DND-41 (cell line): ENCODE measurements at regions not wholly inside any gene's neighbourhood (a gene's known extent, or its start where the extent isn't known, plus 50 kb on each side); places are given as distances from the start of the nearest gene placed in this dataset.

Experiments
- ATAC-seq: fragments of 200-7000 bp; cut with Tn5 transposase; 3 replicates; pipeline ENCODE4 v1.9.1; 2021; ENCODE audit warnings: low read depth; ENCODE audit not compliant: insufficient read depth
- DNase-seq: peaks from one replicate; pipeline ENCODE4 v3.0.0-alpha.2; 2020
- H2AFZ ChIP-seq: 2 replicates; pipeline ENCODE4 v1.6.0; 2012; ENCODE audit warnings: low read depth, low read length
- H3K27ac ChIP-seq: 2 replicates; pipeline ENCODE4 v1.5.1; 2012; ENCODE audit warnings: low read length, inconsistent platforms
- H3K27me3 ChIP-seq: fragments of 200-600 bp; sonication (generic); 2 replicates; pipeline ENCODE4 v1.6.0; 2012; ENCODE audit warnings: low read length, mild to moderate bottlenecking, inconsistent platforms; ENCODE audit not compliant: insufficient read depth, poor library complexity
- H3K36me3 ChIP-seq: 2 replicates; pipeline ENCODE4 v1.5.1; 2012; ENCODE audit warnings: low read length, inconsistent platforms; ENCODE audit not compliant: insufficient read depth
- H3K4me1 ChIP-seq: 2 replicates; pipeline ENCODE4 v1.5.1; 2012; ENCODE audit warnings: mild to moderate bottlenecking, low read length; ENCODE audit not compliant: insufficient read depth
- H3K4me2 ChIP-seq: 2 replicates; pipeline ENCODE4 v1.6.0; 2012; ENCODE audit warnings: mild to moderate bottlenecking, moderate library complexity, low read length, inconsistent platforms; ENCODE audit not compliant: insufficient read depth
- H3K4me3 ChIP-seq, 2 experiments: fragments of 200-600 bp in 1 of 2; shearing (Covaris generic) in 1 of 2; 2 replicates each; pipeline ENCODE4 v1.5.1; 2012 to 2016; ENCODE audit warnings: inconsistent platforms in 2 of 2, low read length in 2 of 2, mild to moderate bottlenecking in 2 of 2, low read depth in 1 of 2, moderate library complexity in 1 of 2
- H3K79me2 ChIP-seq: 2 replicates; pipeline ENCODE4 v1.6.0; 2012; ENCODE audit warnings: low read length, inconsistent platforms; ENCODE audit not compliant: insufficient read depth
- H3K9ac ChIP-seq: 2 replicates; pipeline ENCODE4 v1.6.0; 2012; ENCODE audit warnings: low read depth, mild to moderate bottlenecking, inconsistent platforms, low read length, moderate library complexity
- H3K9me3 ChIP-seq: 2 replicates; pipeline ENCODE4 v1.5.1; 2012; ENCODE audit warnings: low read length, moderate library complexity, mild to moderate bottlenecking, inconsistent platforms; ENCODE audit not compliant: insufficient read depth, severe bottlenecking
- H4K20me1 ChIP-seq: 2 replicates; pipeline ENCODE4 v1.6.0; 2012; ENCODE audit warnings: low read length; ENCODE audit not compliant: insufficient read depth
- EZH2 ChIP-seq: IDR thresholded peaks from 3 replicates; pipeline ENCODE4 v1.6.1; 2012; ENCODE audit warnings: borderline replicate concordance, low read depth, mild to moderate bottlenecking, moderate library complexity, low read length, inconsistent platforms; ENCODE audit not compliant: severe bottlenecking
- TF ChIP-seq, protein P1 (sequence below): IDR thresholded peaks from 2 replicates; pipeline ENCODE4 v1.5.1; 2012; ENCODE audit warnings: borderline replicate concordance, low read length, moderate library complexity, mild to moderate bottlenecking; ENCODE audit not compliant: poor library complexity, severe bottlenecking; ENCODE audit errors: extremely low read depth

DNA sequence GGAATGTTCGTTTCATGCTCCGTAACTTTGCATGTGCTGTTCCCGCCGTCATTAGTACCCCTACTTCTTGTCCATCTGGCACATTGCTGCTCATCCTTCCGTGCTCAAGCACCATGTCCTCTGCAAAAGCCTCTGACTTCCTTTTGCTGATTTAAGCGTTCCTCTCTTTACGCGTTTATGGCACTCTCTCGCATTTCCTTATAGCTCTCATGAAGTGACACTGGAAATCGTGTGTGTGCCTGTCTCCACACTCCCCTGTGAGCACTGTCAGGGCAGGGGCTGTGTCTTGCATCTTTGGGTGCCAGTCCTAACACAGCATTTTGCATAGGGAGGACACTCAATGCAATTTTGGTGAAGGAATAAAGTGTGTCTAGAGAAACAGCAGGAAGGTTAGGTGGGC lies 210.6 kb upstream of the FAT1 start:
- Histone ChIP-seq H3K79me2 (no peaks in the 10 kb centered on the region), H3K4me2 (no peak overlapping the region), H3K4me1 (no peaks in the 10 kb centered on the region), H3K9me3 (peaks cover 3% of the 10 kb centered on the region), H3K36me3 (no peaks in the 10 kb centered on the region), H3K27ac (no peak overlapping the region), H3K4me3 (no peak overlapping the region), H3K27me3 (no peaks in the 10 kb centered on the region), H4K20me1 (no peaks in the 10 kb centered on the region), H3K9ac (no peak overlapping the region), H2AFZ (no peak overlapping the region)
- no peak for ATAC-seq
- no peak for DNase-seq
- TF ChIP-seq, protein P1, sequence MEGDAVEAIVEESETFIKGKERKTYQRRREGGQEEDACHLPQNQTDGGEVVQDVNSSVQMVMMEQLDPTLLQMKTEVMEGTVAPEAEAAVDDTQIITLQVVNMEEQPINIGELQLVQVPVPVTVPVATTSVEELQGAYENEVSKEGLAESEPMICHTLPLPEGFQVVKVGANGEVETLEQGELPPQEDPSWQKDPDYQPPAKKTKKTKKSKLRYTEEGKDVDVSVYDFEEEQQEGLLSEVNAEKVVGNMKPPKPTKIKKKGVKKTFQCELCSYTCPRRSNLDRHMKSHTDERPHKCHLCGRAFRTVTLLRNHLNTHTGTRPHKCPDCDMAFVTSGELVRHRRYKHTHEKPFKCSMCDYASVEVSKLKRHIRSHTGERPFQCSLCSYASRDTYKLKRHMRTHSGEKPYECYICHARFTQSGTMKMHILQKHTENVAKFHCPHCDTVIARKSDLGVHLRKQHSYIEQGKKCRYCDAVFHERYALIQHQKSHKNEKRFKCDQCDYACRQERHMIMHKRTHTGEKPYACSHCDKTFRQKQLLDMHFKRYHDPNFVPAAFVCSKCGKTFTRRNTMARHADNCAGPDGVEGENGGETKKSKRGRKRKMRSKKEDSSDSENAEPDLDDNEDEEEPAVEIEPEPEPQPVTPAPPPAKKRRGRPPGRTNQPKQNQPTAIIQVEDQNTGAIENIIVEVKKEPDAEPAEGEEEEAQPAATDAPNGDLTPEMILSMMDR, result no peak
- no peak for TF ChIP-seq EZH2

DNA sequence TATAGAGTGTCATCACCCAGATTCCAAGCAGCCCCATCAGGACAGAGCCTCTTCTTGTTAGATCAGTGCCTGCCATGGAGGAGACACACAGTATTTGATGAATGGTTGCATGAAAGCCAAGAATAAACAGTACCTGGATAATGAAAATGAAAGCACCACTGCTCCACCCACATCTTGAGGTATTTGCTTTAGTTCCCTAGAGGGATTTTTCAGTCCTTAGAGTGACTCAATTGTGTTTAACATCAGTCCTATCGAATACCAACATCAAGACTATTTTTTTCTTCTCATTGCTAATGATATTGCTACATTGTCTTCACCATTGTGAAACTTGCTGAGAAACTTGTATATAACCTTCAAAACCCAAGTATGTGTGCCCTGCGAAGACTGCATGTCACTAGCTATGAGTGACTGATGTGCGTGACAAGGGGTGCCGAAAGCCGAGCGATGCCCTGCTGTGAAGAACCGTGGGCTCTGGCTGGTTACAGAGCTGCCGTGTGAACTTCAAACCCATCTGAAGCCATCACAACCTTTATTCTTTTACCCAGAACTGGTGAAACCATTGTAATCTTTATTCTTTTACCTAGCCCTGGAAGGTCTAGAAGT lies 211.3 kb upstream of the FAT1 start:
- H2AFZ ChIP-seq, result no peak overlapping the region
- no peak overlapping the region for H3K9ac ChIP-seq
- H3K4me1 ChIP-seq, result no peaks in the 10 kb centered on the region
- no peaks in the 10 kb centered on the region for H3K27me3 ChIP-seq
- H4K20me1 ChIP-seq, result no peaks in the 10 kb centered on the region
- ATAC-seq (no peak), DNase-seq (no peak)
- H3K36me3 ChIP-seq, result no peaks in the 10 kb centered on the region
- no peaks in the 10 kb centered on the region for H3K79me2 ChIP-seq
- no peak overlapping the region for H3K4me2 ChIP-seq
- TF ChIP-seq, protein P1, result no peak
- no peak for TF ChIP-seq EZH2
- H3K9me3 ChIP-seq, result peaks cover 3% of the 10 kb centered on the region
- H3K27ac ChIP-seq, result no peak overlapping the region
- H3K4me3 ChIP-seq, result no peak overlapping the region

DNA sequence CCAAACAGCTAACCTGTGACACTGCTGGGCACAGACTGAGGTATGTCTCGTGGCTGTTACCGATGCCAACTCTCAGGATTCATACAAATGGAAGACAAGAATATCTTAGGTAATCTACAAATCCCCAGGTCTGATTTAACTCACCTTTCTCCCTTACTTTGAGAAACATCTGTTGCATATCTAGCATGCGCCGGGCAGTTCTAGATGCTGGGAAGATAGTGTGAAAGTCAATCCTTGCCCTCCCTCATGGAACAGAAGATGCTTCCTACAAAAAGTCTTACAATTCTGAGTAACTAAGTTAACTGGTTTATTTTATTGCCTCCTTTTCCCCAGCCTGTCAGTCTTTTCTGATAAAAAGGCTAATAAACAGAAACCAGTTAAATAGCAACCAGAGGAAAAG lies 212.2 kb upstream of the FAT1 start:
- Histone ChIP-seq H4K20me1 (no peaks in the 10 kb centered on the region), H2AFZ (no peak overlapping the region), H3K4me3 (no peak overlapping the region), H3K27ac (no peak overlapping the region), H3K79me2 (no peaks in the 10 kb centered on the region), H3K4me2 (no peak overlapping the region), H3K4me1 (no peaks in the 10 kb centered on the region), H3K36me3 (no peaks in the 10 kb centered on the region), H3K9me3 (peaks cover 3% of the 10 kb centered on the region), H3K27me3 (no peaks in the 10 kb centered on the region), H3K9ac (no peak overlapping the region)
- no peak for TF ChIP-seq EZH2
- TF ChIP-seq, protein P1, result no peak
- no peak for ATAC-seq
- DNase-seq, result no peak
